GM19397 (cell line): ENCODE measurements at regions not wholly inside any gene's neighbourhood (a gene's known extent, or its start where the extent isn't known, plus 50 kb on each side); places are given as distances from the start of the nearest gene placed in this dataset.

Experiments used
- ATAC-seq: cut with Tn5 transposase; IDR thresholded peaks from one replicate; pipeline ENCODE4 v1.9.1; 2021; ENCODE audit warnings: mild to moderate bottlenecking, moderate library complexity; ENCODE audit not compliant: unreplicated experiment

DNA sequence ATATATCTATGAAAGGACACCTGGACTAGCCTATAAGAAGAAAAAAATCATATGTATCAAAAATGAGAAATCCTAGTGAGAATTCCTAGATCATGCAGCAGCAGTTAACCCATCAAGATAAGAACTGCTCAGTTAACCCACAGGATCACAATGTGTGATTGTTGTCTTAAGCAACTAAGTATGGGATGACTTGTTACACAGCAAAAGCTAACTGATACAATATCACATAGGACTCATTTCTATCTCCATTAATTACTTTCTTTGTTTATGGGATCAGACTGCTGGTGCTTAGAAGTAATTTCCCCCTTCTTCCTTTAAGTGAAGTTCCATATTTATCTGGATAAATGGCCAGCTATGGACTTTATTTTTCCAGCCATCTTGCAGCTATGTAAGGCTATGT, 280.8 kb upstream of the MARCKS start:
- no peak for ATAC-seq

GRCh38 chr6:113578691-113579090, 278.5 kb upstream of the MARCKS start:
- no peak for ATAC-seq

- no peak for ATAC-seq
Measured at GRCh38 chr6:113584767-113585166, 272.4 kb upstream of the MARCKS start.

- no peak for ATAC-seq
Measured at GRCh38 chr6:113585246-113585645, 271.9 kb upstream of the MARCKS start.

- ATAC-seq: no peak
Measured at GRCh38 chr6:113586413-113587077, 270.6 kb upstream of the MARCKS start.

- no peak for ATAC-seq
Measured at GRCh38 chr6:113587078-113587699, 270.0 kb upstream of the MARCKS start.

DNA sequence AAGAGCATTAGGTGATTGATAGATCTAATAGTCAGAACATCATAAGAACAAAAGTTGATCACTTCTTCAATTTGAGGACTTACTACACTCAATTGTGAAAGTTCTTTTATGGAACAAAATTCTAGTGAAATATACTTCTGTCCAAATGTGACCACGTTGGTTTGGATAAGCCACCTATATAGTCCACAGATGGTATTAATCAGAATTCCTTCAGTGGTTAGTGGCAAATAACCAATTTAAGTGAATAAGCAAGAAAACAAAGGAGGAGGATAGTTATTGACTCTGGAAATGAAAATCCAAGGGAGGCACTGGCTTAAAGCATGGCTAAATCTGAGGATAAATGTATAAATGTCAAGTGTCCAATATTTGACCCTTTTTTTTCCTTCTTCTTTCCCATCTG, 268.5 kb upstream of the MARCKS start:
- no peak for ATAC-seq

DNA sequence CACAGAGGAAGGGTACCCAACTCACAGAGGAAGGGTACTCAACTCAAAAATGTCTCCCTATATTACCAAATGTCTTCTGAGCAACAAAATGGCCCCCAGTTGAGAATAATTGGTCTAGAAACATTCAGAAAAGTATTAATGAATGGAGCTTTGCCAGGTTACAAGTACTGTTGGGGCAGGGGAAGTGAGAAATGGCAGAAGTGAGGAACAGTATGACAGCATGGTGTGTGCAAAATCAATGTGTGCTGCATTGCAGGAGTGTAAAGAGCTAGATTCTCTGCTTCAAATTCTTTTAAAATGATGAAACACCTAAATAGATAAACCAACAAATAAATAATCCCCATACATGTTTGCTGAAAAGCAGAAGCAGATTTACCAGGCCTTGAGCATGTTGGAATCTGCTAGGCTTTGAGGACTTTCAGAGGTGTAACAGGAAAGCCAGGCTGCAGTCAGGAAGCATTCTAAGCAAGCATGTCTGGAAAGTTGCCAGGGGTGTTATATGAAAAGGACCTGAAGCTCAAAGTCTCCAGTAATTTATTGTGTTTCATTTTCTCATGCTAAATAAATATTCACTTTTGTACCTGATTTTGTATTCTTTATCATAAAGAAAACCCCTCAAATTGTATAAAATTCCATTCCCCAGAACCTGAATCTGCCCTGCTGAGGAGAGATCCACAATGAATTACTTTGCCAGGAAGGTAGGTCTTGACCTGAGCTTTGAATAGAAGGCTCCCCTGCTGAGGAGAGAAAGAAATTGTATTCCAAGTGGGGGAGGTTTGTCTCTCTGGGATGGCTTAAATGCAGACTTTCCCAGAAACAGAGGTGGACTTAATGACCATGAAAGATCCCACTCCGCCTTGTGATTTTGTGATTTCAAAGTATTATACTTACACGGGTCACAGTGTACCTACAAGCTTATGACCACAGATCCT, 265.0 kb upstream of the MARCKS start:
- ATAC-seq: no peak

- ATAC-seq: no peak
Measured at GRCh38 chr6:113594726-113595125, 262.4 kb upstream of the MARCKS start.

- no peak for ATAC-seq
Measured at GRCh38 chr6:113595911-113596376, 261.2 kb upstream of the MARCKS start.

- ATAC-seq: no peak
Measured at GRCh38 chr6:113596387-113597230, 260.5 kb upstream of the MARCKS start.

GRCh38 chr6:113597231-113597583, 259.9 kb upstream of the MARCKS start:
- ATAC-seq: no peak

GRCh38 chr6:113598786-113599185, 258.4 kb upstream of the MARCKS start:
- no peak for ATAC-seq

DNA sequence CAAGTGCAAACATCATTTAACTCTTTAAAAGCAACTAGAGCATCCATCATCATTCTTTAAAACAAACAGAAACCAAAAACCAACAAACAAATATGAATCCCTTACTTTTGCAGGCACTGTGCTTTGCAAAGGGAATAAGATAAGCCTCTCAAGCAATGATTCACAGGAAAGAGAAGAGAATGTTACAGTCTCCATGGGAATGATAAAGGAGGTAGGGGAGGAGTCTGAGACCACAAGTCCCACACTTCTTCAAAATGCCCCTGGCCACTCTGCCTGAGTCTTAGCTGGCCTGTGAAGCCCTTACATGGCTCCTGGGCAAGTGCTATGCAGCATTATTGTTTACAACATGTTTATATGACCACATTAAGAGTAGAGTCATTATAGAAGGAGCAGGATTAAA, 257.7 kb upstream of the MARCKS start:
- no peak for ATAC-seq

GRCh38 chr6:113600551-113601339, 256.4 kb upstream of the MARCKS start:
- no peak for ATAC-seq

DNA sequence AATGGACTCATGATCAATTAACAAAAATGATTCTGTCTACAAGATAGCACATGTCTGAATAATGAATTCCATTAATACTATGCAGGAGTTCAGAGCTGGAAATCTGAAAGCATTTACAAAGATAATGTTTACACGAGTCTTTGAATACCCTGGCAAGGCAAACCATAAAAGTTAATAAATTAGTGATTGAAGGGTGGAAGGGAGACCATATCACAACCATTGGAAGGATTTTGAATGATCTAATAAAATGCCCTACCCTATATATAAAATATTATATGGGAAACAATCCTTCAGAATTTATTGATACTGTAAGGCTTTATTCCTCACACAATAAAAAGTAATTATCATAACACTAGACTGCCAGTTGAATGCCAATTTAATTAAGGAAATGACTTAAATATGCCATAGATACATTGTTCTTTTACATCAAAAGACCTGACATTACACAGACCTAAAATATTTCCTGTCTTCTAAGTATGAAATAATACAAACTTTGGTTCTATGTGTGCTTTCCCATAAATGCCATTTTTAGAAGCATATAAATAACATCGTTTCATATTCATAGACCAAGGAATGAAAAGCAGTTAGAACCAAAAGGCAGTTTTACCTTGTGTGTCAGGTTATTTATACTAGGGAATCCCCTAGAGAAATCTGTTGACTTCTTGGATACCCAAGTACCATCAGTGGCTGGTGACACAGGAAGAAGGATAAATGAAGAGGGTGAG, 249.2 kb upstream of the MARCKS start:
- no peak for ATAC-seq

DNA sequence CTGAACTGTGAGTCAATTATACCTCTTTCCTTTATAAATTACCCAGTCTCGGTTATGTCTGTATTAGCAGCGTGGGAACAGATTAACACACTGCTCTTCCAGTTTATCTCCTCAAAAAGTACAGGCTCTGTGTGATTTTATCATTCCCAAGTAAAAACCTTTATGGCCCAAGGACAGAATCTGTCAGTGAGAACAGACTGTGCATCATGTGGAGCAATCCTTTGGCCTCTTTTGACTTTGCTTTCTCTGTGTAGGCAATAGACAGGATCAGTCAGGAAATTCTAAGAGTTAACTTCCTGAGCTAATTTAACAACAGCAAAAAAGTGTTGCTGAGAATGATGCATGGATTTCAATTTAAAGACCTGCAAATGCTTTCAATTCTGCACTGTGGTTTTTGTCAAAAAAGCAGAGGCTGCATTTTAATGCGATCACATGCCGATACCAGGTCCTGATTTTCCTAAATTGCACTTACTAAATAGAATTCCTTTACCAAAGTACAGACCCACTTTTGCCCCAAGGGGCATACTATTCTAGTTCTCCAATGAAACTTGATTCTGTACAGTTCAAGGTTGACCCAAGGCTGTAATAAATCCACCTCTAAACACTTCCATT, 246.7 kb upstream of the MARCKS start:
- no peak for ATAC-seq

DNA sequence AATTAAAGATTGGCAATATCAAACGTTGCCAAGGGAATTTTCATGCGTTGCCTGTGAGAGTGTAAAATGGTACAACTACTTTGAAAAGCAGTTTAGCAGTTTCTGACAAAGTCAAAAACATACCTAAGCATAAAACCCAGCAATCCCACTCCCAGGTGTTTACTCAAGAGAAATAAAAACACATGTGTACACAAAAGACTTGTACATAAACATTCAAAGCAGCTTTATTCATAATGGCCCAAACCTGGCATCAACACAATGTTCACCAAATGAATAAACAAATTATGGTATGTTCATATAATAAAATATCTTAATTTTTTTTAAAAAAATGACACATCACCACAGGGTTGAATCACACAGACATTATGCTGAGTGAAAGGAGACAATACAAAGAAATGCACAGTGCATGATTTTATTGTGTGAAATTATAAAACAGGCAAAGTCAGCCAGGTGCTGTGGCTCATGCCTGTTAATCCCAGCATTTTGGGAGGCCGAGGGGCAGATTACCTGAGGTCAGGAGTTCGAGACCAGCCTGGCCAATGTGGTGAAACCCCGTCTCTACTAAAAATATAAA, 240.4 kb upstream of the MARCKS start:
- no peak for ATAC-seq

- ATAC-seq: no peak
Measured at GRCh38 chr6:113619077-113619476, 238.1 kb upstream of the MARCKS start.
